GM19099 (cell line): ENCODE measurements at regions not wholly inside any gene's neighbourhood (a gene's known extent, or its start where the extent isn't known, plus 50 kb on each side); places are given as distances from the start of the nearest gene placed in this dataset.

Experiments used
- POLR2A ChIP-seq: IDR thresholded peaks from 3 replicates; pipeline ENCODE4 v1.6.1; 2011; ENCODE audit warnings: low read depth; ENCODE audit not compliant: insufficient read length; ENCODE audit errors: extremely low read depth

- no peak for TF ChIP-seq POLR2A
Observed at GRCh38 chr2:121052521-121052920, 232.5 kb downstream of the TFCP2L1 start.

GRCh38 chr2:121055088-121055487 lies 229.9 kb downstream of the TFCP2L1 start:
- no peak for TF ChIP-seq POLR2A

GRCh38 chr2:121055501-121055900 lies 229.5 kb downstream of the TFCP2L1 start:
- TF ChIP-seq POLR2A = no peak

GRCh38 chr2:121058852-121059558 lies 226.0 kb downstream of the TFCP2L1 start:
- no peak for TF ChIP-seq POLR2A

- no peak for TF ChIP-seq POLR2A
Observed at GRCh38 chr2:121059651-121060649, 225.1 kb downstream of the TFCP2L1 start.

- TF ChIP-seq POLR2A = no peak
Observed at GRCh38 chr2:121061633-121062032, 223.4 kb downstream of the TFCP2L1 start.

GRCh38 chr2:121063471-121063870 lies 221.5 kb downstream of the TFCP2L1 start:
- TF ChIP-seq POLR2A = no peak

GRCh38 chr2:121064186-121064585 lies 220.8 kb downstream of the TFCP2L1 start:
- no peak for TF ChIP-seq POLR2A

- no peak for TF ChIP-seq POLR2A
Observed at GRCh38 chr2:121065239-121065638, 219.8 kb downstream of the TFCP2L1 start.

GRCh38 chr2:121066526-121066925 lies 218.5 kb downstream of the TFCP2L1 start:
- TF ChIP-seq POLR2A = no peak

- TF ChIP-seq POLR2A = no peak
Observed at GRCh38 chr2:121068851-121069250, 216.2 kb downstream of the TFCP2L1 start.

GRCh38 chr2:121069434-121069969 lies 215.5 kb downstream of the TFCP2L1 start:
- no peak for TF ChIP-seq POLR2A

GRCh38 chr2:121071034-121071504 lies 213.9 kb downstream of the TFCP2L1 start:
- no peak for TF ChIP-seq POLR2A

GRCh38 chr2:121072784-121073183 lies 212.2 kb downstream of the TFCP2L1 start:
- no peak for TF ChIP-seq POLR2A
